PC-9 (cell line): ENCODE measurements at regions not wholly inside any gene's neighbourhood (a gene's known extent, or its start where the extent isn't known, plus 50 kb on each side); places are given as distances from the start of the nearest gene placed in this dataset.

Source experiments
- BruUV-seq: library from RNA; stranded (reverse); fragments of 400-500 nt; replicated peaks from 2 replicates; lab custom pipeline; 2021; lab: Mats Ljungman, UMichigan
- CTCF ChIA-PET: fragments of 300-600 bp; sonication (Branson Sonifier 250); formaldehyde crosslinking; loops from one replicate; lab custom pipeline; 2022; ENCODE audit warnings: antibody characterized with exemption; lab: Charles Lee
- POLR2A ChIA-PET: fragments of 300-600 bp; sonication (Branson Sonifier 250); formaldehyde crosslinking; loops from one replicate; lab custom pipeline; 2022; ENCODE audit warnings: antibody characterized with exemption; ENCODE audit not compliant: unreplicated experiment; lab: Charles Lee
- DNase-seq, 2 experiments: peaks; one replicate each; pipeline versions ENCODE4 v3.0.0 to v3.0.0-alpha.2; 2015 to 2022; ENCODE audit warnings: mixed read lengths in 1 of 2
- H2AFZ ChIP-seq: fragments of 200-600 bp; sonication (generic); 2 replicates; pipeline ENCODE4 v1.8.1; 2017; ENCODE audit warnings: antibody characterized with exemption
- H3F3A ChIP-seq: fragments of 200-600 bp; sonication (generic); 2 replicates; pipeline ENCODE4 v1.8.1; 2017; ENCODE audit warnings: antibody characterized with exemption, mild to moderate bottlenecking, low read depth; ENCODE audit not compliant: insufficient read depth
- H3K27ac ChIP-seq: fragments of 200-600 bp; sonication (generic); 2 replicates; pipeline ENCODE4 v1.6.1; 2016; ENCODE audit warnings: mixed run types
- H3K27me3 ChIP-seq: fragments of 200-600 bp; sonication (generic); 2 replicates; pipeline ENCODE4 v1.6.1; 2016; ENCODE audit warnings: low read depth, mixed run types; ENCODE audit not compliant: insufficient read depth
- H3K36me3 ChIP-seq: fragments of 200-600 bp; sonication (generic); 2 replicates; pipeline ENCODE4 v1.6.1; 2016; ENCODE audit warnings: low read depth, mixed run types
- H3K4me1 ChIP-seq: fragments of 200-600 bp; sonication (generic); replicated peaks from 2 replicates; pipeline ENCODE4 v1.6.1; 2016; ENCODE audit warnings: mixed run types; ENCODE audit not compliant: insufficient read depth
- H3K4me2 ChIP-seq: fragments of 200-600 bp; sonication (generic); 2 replicates; pipeline ENCODE4 v1.6.1; 2017; ENCODE audit warnings: mixed run types
- H3K4me3 ChIP-seq: fragments of 200-600 bp; sonication (generic); 2 replicates; pipeline ENCODE4 v1.6.1; 2016; ENCODE audit warnings: mixed run types
- H3K79me2 ChIP-seq: fragments of 200-600 bp; sonication (generic); 2 replicates; pipeline ENCODE4 v1.6.1; 2017; ENCODE audit warnings: low read depth, mixed run types
- H3K9me2 ChIP-seq: fragments of 200-600 bp; sonication (generic); 2 replicates; pipeline ENCODE4 v1.8.1; 2017; ENCODE audit warnings: mild to moderate bottlenecking; ENCODE audit not compliant: insufficient read depth
- H3K9me3 ChIP-seq: fragments of 200-600 bp; sonication (generic); 2 replicates; pipeline ENCODE4 v1.8.1; 2016; ENCODE audit warnings: low read depth; ENCODE audit not compliant: insufficient read depth
- H4K20me1 ChIP-seq: fragments of 200-600 bp; sonication (generic); 2 replicates; pipeline ENCODE4 v1.8.1; 2017; ENCODE audit not compliant: insufficient read depth
- EZH2 ChIP-seq: fragments of 200-600 bp; sonication (generic); IDR thresholded peaks from 2 replicates; pipeline ENCODE4 v1.8.0; 2017; ENCODE audit warnings: antibody characterized with exemption, low read depth
- intact Hi-C: fragments of 100-400 bp; cut with micrococcal nuclease; formaldehyde crosslinking; loops from one replicate; pipeline ENCODE4 v1.10.0; 2022; ENCODE audit not compliant: unreplicated experiment
- TF ChIP-seq, protein P1 (sequence below): fragments of 200-600 bp; sonication (generic); conservative IDR thresholded peaks from 2 replicates; pipeline ENCODE4 v1.6.1; 2017; ENCODE audit warnings: mixed run types, antibody characterized with exemption, mild to moderate bottlenecking, moderate library complexity

DNA sequence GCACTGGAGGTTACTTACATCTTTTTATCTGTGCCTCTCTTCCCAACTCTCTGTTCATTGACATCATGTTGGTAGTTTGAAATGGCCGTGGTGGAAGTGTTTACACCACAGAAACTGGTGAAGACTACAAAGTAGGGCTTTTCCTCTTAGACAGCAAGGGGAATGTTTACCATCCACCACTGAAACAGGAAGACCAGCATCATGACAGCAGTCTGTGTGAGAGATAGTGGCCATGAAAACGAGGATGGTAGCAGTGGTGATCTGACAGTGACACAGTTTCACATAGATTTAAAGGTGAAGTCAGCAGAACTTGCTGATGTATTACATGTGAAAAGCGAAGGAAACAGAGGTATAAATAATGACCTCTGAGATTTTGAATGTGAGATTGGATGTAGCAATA is 115.7 kb downstream of the CCDC71L start:
- Histone ChIP-seq H3K27me3 (no peaks in the 10 kb centered on the region), H3K4me3 (no peak overlapping the region), H3K79me2 (no peaks in the 10 kb centered on the region), H4K20me1 (no peaks in the 10 kb centered on the region), H3K36me3 (no peaks in the 10 kb centered on the region), H3K9me3 (no peaks in the 10 kb centered on the region; the same call in 1 of the 2 replicates), H3F3A (no peaks in the 10 kb centered on the region), H3K4me2 (no peak overlapping the region), H3K4me1 (peaks cover 8% of the 10 kb centered on the region; the same call in 1 of the 2 replicates), H3K9me2 (no peaks in the 10 kb centered on the region), H3K27ac (no peak overlapping the region), H2AFZ (0 out of 2 replicates have a peak overlapping the region, but pooled peaks have one; percentile 48)
- DNase-seq = no peak
- BruUV-seq = no TSS peak
- no peak for TF ChIP-seq EZH2
- TF ChIP-seq, protein P1, sequence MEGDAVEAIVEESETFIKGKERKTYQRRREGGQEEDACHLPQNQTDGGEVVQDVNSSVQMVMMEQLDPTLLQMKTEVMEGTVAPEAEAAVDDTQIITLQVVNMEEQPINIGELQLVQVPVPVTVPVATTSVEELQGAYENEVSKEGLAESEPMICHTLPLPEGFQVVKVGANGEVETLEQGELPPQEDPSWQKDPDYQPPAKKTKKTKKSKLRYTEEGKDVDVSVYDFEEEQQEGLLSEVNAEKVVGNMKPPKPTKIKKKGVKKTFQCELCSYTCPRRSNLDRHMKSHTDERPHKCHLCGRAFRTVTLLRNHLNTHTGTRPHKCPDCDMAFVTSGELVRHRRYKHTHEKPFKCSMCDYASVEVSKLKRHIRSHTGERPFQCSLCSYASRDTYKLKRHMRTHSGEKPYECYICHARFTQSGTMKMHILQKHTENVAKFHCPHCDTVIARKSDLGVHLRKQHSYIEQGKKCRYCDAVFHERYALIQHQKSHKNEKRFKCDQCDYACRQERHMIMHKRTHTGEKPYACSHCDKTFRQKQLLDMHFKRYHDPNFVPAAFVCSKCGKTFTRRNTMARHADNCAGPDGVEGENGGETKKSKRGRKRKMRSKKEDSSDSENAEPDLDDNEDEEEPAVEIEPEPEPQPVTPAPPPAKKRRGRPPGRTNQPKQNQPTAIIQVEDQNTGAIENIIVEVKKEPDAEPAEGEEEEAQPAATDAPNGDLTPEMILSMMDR = no peak
- intact Hi-C loops = loop anchor here (10.0 kb wide), 1 partner anchor 400 kb away; no protein-coding TSS in a partner anchor
- ChIA-PET POLR2A (no interaction called here), CTCF (interaction anchor here (0.5 kb wide), 1 partner anchor 84 kb away, joined by 4 read pairs; no protein-coding TSS in a partner anchor)

DNA sequence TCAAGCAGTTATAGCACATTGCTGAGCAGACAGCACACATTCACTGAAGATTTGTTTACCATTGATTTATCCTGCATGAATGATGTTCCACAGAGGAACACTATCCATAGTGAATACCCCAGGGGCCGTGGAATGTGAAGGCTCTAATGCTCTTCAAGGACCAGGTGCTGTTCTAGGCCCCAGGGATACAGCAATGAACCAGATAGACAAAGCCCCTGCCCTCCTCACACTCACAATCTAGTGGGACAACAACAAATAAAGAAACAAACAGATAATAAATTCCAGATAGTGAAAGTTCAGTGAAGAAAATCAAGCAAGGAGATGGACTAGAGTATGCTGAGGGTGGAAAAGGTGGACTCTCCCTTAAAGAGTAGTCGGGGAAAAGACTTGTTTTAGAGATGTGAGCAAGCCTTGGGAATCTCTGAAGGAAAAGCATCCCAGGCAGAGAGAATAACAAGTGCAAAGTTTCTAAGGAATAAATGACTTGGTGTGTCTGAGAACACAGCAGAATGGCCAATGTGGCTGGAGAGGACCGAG is 117.7 kb downstream of the CCDC71L start:
- Histone ChIP-seq H3K9me2 (no peaks in the 10 kb centered on the region), H3K4me2 (no peak overlapping the region), H4K20me1 (no peaks in the 10 kb centered on the region), H3K79me2 (no peaks in the 10 kb centered on the region), H3K36me3 (no peaks in the 10 kb centered on the region), H3F3A (no peaks in the 10 kb centered on the region), H3K4me3 (no peak overlapping the region), H3K27me3 (no peaks in the 10 kb centered on the region), H3K4me1 (peaks cover 8% of the 10 kb centered on the region; the same call in 1 of the 2 replicates), H3K27ac (no peak overlapping the region), H2AFZ (no peak overlapping the region), H3K9me3 (no peaks in the 10 kb centered on the region; the same call in 1 of the 2 replicates)
- intact Hi-C loops = loop anchor here (2.0 to 10.0 kb wide), 4 partner anchors 26 to 604 kb away; no protein-coding TSS in a partner anchor
- ChIA-PET POLR2A (interaction anchor here (0.6 to 0.7 kb wide), 7 partner anchors 81 to 869 kb away, joined by 3 to 33 read pairs (median 7); partner anchors contain the start of gene CCDC71L), CTCF (interaction anchor here (0.5 to 2.2 kb wide), 32 partner anchors 18 to 1336 kb away, joined by 3 to 27 read pairs (median 5); partner anchors contain the start of genes CCDC71L and HBP1)
- TF ChIP-seq EZH2 = no peak
- BruUV-seq = no TSS peak
- no peak for DNase-seq

DNA sequence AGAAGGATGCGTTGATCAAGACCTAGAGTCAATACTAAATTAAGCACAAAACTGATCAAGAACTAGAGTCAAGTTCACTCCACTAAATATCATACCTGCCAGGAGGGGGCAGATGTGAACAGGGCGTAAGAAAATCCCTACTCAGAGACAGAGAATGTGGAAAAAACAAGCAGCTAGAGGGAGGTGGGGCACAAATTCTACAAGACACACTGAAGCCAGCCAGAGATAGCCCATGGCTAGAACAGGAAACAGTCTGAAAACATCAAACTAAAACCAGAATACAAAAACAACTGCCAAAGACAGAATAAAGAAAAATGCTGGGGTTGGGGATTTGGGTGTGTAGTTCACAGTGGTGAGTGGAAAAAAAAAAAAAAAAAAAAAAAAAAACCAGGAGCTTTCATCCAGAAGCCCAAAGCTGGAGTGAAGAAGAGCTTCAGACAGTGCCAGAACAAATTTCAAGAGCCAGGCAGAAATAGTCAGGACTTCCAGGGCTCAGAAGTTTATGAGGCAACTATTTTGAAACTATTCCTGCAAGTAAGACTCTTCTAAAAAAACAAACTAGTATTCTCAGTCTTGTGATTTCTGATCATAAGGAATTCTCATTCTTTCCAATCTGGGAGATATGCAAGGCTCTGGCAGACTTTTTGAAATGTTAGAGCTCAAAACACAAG is 118.3 kb downstream of the CCDC71L start:
- no peak overlapping the region; the same call in 1 of the 2 replicates for H2AFZ ChIP-seq
- no peak overlapping the region for H3K4me3 ChIP-seq
- no peaks in the 10 kb centered on the region for H3K79me2 ChIP-seq
- ChIA-PET CTCF (interaction anchor here (0.5 to 2.2 kb wide), 34 partner anchors 18 to 1336 kb away, joined by 3 to 27 read pairs (median 6); partner anchors contain the start of genes CCDC71L and HBP1), POLR2A (interaction anchor here (0.6 to 0.7 kb wide), 8 partner anchors 80 to 869 kb away, joined by 3 to 33 read pairs (median 7); partner anchors contain the start of gene CCDC71L)
- peaks cover 8% of the 10 kb centered on the region; the same call in 1 of the 2 replicates for H3K4me1 ChIP-seq
- no peaks in the 10 kb centered on the region for H4K20me1 ChIP-seq
- intact Hi-C loops = loop anchor here (1.0 to 10.0 kb wide), 8 partner anchors 26 to 604 kb away; no protein-coding TSS in a partner anchor
- no peaks in the 10 kb centered on the region for H3K36me3 ChIP-seq
- no peaks in the 10 kb centered on the region; the same call in 1 of the 2 replicates for H3K9me3 ChIP-seq
- DNase-seq = peak; percentile 61 to 70
- BruUV-seq = no TSS peak
- H3K9me2 ChIP-seq = no peaks in the 10 kb centered on the region
- TF ChIP-seq EZH2 = no peak
- TF ChIP-seq, protein P1 = peak; percentile 82
- no peaks in the 10 kb centered on the region for H3F3A ChIP-seq
- H3K27me3 ChIP-seq = no peaks in the 10 kb centered on the region
- H3K4me2 ChIP-seq = no peak overlapping the region
- no peak overlapping the region for H3K27ac ChIP-seq
